C4-2B (cell line): ENCODE measurements at regions not wholly inside any gene's neighbourhood (a gene's known extent, or its start where the extent isn't known, plus 50 kb on each side); places are given as distances from the start of the nearest gene placed in this dataset.

Source experiments
- ZFX ChIP-seq: fragments of 450-650 bp; IDR thresholded peaks from 2 replicates; pipeline ENCODE4 v1.6.1; 2017
- TF ChIP-seq, protein P1 (sequence below): fragments of 450-650 bp; conservative IDR thresholded peaks from 2 replicates; pipeline ENCODE4 v1.5.1; 2017; ENCODE audit warnings: mild to moderate bottlenecking

GRCh38 chr10:109474261-109474660 is 449.1 kb downstream of the XPNPEP1 start:
- TF ChIP-seq, protein P1, sequence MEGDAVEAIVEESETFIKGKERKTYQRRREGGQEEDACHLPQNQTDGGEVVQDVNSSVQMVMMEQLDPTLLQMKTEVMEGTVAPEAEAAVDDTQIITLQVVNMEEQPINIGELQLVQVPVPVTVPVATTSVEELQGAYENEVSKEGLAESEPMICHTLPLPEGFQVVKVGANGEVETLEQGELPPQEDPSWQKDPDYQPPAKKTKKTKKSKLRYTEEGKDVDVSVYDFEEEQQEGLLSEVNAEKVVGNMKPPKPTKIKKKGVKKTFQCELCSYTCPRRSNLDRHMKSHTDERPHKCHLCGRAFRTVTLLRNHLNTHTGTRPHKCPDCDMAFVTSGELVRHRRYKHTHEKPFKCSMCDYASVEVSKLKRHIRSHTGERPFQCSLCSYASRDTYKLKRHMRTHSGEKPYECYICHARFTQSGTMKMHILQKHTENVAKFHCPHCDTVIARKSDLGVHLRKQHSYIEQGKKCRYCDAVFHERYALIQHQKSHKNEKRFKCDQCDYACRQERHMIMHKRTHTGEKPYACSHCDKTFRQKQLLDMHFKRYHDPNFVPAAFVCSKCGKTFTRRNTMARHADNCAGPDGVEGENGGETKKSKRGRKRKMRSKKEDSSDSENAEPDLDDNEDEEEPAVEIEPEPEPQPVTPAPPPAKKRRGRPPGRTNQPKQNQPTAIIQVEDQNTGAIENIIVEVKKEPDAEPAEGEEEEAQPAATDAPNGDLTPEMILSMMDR, result no peak
- no peak for TF ChIP-seq ZFX
